Endothelial cell of umbilical vein (primary cell): ENCODE measurements at regions not wholly inside any gene's neighbourhood (a gene's known extent, or its start where the extent isn't known, plus 50 kb on each side); places are given as distances from the start of the nearest gene placed in this dataset.

Experiments
- BruUV-seq: library from RNA; stranded (reverse); fragments of 400-500 nt; replicated peaks from 2 replicates; lab custom pipeline; 2021; lab: Mats Ljungman, UMichigan
- CTCF ChIA-PET: fragments of 300-600, 350-600 bp; sonication (Branson Sonifier 250); formaldehyde crosslinking; loops from one replicate; lab custom pipeline; 2021; ENCODE audit warnings: antibody characterized with exemption, inconsistent platforms; lab: Charles Lee
- POLR2A ChIA-PET: fragments of 300-600, 350-600 bp; sonication (Branson Sonifier 250); formaldehyde crosslinking; loops from one replicate; lab custom pipeline; 2021; ENCODE audit warnings: antibody characterized with exemption, inconsistent platforms; lab: Charles Lee
- DNase-seq: peaks from one replicate; pipeline ENCODE4 v3.0.0-alpha.2; 2011; ENCODE audit warnings: low read depth, low spot score
- FAIRE-seq: peaks from 2 replicates; lab custom pipeline; 2011; peaks lifted over from hg19 to GRCh38; lab: Jason Lieb, UNC
- H2AFZ ChIP-seq: 2 replicates; pipeline ENCODE4 v1.6.0; 2012; ENCODE audit warnings: low read depth, low read length, control low read depth, inconsistent platforms
- H3K27ac ChIP-seq: 2 replicates; pipeline ENCODE4 v1.5.1; 2011; ENCODE audit warnings: low read depth, mild to moderate bottlenecking, control low read depth, low read length, moderate library complexity; ENCODE audit not compliant: insufficient read depth
- H3K27me3 ChIP-seq, 2 experiments: 2 replicates each; pipeline versions ENCODE4 v1.6.0 to v1.6.1; 2011; ENCODE audit warnings: low read length in 2 of 2, mixed read lengths in 1 of 2; ENCODE audit not compliant: control insufficient read depth in 2 of 2, insufficient read depth in 2 of 2
- H3K36me3 ChIP-seq, 2 experiments: 2 replicates in 1 of 2; 3 replicates in 1 of 2; pipeline ENCODE4 v1.5.1; 2011; ENCODE audit warnings: low read length in 2 of 2, mild to moderate bottlenecking in 1 of 2, moderate library complexity in 1 of 2; ENCODE audit not compliant: control insufficient read depth in 2 of 2, insufficient read depth in 2 of 2; ENCODE audit errors: extremely low read depth in 1 of 2
- H3K4me1 ChIP-seq: 3 replicates; pipeline ENCODE4 v1.5.1; 2011; ENCODE audit warnings: mild to moderate bottlenecking, low read length; ENCODE audit not compliant: control insufficient read depth, insufficient read depth; ENCODE audit errors: extremely low read depth
- H3K4me2 ChIP-seq: 2 replicates; pipeline ENCODE4 v1.6.1; 2011; ENCODE audit warnings: low read length, control low read depth, mixed read lengths; ENCODE audit not compliant: insufficient read depth
- H3K4me3 ChIP-seq, 3 experiments: fragments of 200-600 bp in 1 of 3; sonication (generic), shearing (Covaris generic) in 1 of 3; replicated peaks in 1 of 3; 2 replicates each; pipeline ENCODE4 v1.5.1; 2011 to 2016; ENCODE audit warnings: control low read depth in 3 of 3, low read length in 3 of 3, mild to moderate bottlenecking in 2 of 3, inconsistent platforms in 1 of 3, low read depth in 1 of 3, moderate library complexity in 1 of 3; ENCODE audit not compliant: insufficient read depth in 1 of 3
- H3K79me2 ChIP-seq: 2 replicates; pipeline ENCODE4 v1.6.0; 2012; ENCODE audit warnings: low read length, inconsistent platforms; ENCODE audit not compliant: control insufficient read depth, insufficient read depth
- H3K9ac ChIP-seq: replicated peaks from 2 replicates; pipeline ENCODE3; 2011; ENCODE audit warnings: low read length, control low read depth; ENCODE audit not compliant: insufficient read depth; ENCODE audit errors: extremely low read depth
- H3K9me1 ChIP-seq: replicated peaks from 3 replicates; pipeline ENCODE4 v1.6.0; 2011; ENCODE audit warnings: mild to moderate bottlenecking, low read length; ENCODE audit not compliant: control insufficient read depth, insufficient read depth; ENCODE audit errors: extremely low read depth
- H3K9me3 ChIP-seq: replicated peaks from 2 replicates; pipeline ENCODE4 v1.5.1; 2012; ENCODE audit warnings: low read length, inconsistent platforms; ENCODE audit not compliant: control insufficient read depth, insufficient read depth
- H4K20me1 ChIP-seq: replicated peaks from 2 replicates; pipeline ENCODE3; 2011; ENCODE audit warnings: mild to moderate bottlenecking, low read length; ENCODE audit not compliant: control insufficient read depth, insufficient read depth; ENCODE audit errors: extremely low read depth
- CTCF ChIP-seq, 2 donors: IDR thresholded peaks; 1 replicate in 1 of 2; 2 replicates in 1 of 2; pipeline ENCODE4 v1.5.1; 2011; ENCODE audit warnings: low read length in 2 of 2, mild to moderate bottlenecking in 2 of 2, moderate library complexity in 2 of 2, control low read depth in 1 of 2, inconsistent platforms in 1 of 2, low read depth in 1 of 2; ENCODE audit not compliant: insufficient read depth in 1 of 2; ENCODE audit errors: extremely low read depth in 1 of 2
- EZH2 ChIP-seq: IDR thresholded peaks from 2 replicates; pipeline ENCODE4 v1.6.1; 2012; ENCODE audit warnings: borderline replicate concordance, low read depth, mild to moderate bottlenecking, moderate library complexity, low read length, inconsistent platforms; ENCODE audit not compliant: severe bottlenecking
- FOS ChIP-seq: IDR thresholded peaks from 2 replicates; pipeline ENCODE4 v1.6.1; 2011; ENCODE audit warnings: mild to moderate bottlenecking, low read length, moderate library complexity, borderline replicate concordance; ENCODE audit not compliant: insufficient read depth
- GATA2 ChIP-seq: IDR thresholded peaks from 2 replicates; pipeline ENCODE4 v1.7.0; 2011; ENCODE audit warnings: low read depth, mild to moderate bottlenecking, moderate library complexity, mixed read lengths, low read length; ENCODE audit not compliant: insufficient read length, insufficient read depth
- JUN ChIP-seq: IDR thresholded peaks from 2 replicates; pipeline ENCODE4 v1.6.1; 2011; ENCODE audit warnings: borderline replicate concordance, low read depth; ENCODE audit not compliant: insufficient read length, insufficient read depth
- MAX ChIP-seq: IDR thresholded peaks from 2 replicates; pipeline ENCODE4 v1.6.1; 2011; ENCODE audit not compliant: insufficient read depth, insufficient read length
- MYC ChIP-seq: IDR thresholded peaks from one replicate; pipeline ENCODE4 v1.6.1; 2011; ENCODE audit warnings: mild to moderate bottlenecking, low read depth, low read length
- POLR2A ChIP-seq: IDR thresholded peaks from 2 replicates; pipeline ENCODE4 v1.6.1; 2012; ENCODE audit warnings: low read depth, mild to moderate bottlenecking, control low read depth, low read length
- POLR2AphosphoS5 ChIP-seq: IDR thresholded peaks from 2 replicates; pipeline ENCODE4 v1.6.1; 2012; ENCODE audit warnings: low read depth, mild to moderate bottlenecking, control low read depth, low read length, moderate library complexity; ENCODE audit not compliant: insufficient read depth
- dilution Hi-C: fragments of 300-500 bp; cut with MboI; formaldehyde crosslinking; loops from one replicate; pipeline ENCODE4 v1.15.0; 2019; ENCODE audit warnings: low sequenced_read_pairs; ENCODE audit not compliant: extremely low pct_ligation_motif_present
- intact Hi-C: fragments of 100-400 bp; cut with micrococcal nuclease; formaldehyde crosslinking; loops from one replicate; pipeline ENCODE4 v1.10.0; 2022

GRCh38 chr4:186451982-186452381, 103.4 kb downstream of the MTNR1A start:
- H3K9me1 ChIP-seq: no peaks in the 10 kb centered on the region
- H2AFZ ChIP-seq: no peak overlapping the region
- no TSS peak for BruUV-seq
- no peak overlapping the region for H3K4me3 ChIP-seq
- dilution Hi-C loops: no loop called here
- CTCF ChIA-PET: no interaction called here
- H4K20me1 ChIP-seq: no peaks in the 10 kb centered on the region
- no peaks in the 10 kb centered on the region for H3K27me3 ChIP-seq
- POLR2A ChIA-PET: no interaction called here
- no peak overlapping the region for H3K27ac ChIP-seq
- no peaks in the 10 kb centered on the region for H3K4me1 ChIP-seq
- H3K9ac ChIP-seq: no peak overlapping the region
- no peaks in the 10 kb centered on the region for H3K79me2 ChIP-seq
- no peaks in the 10 kb centered on the region for H3K36me3 ChIP-seq
- no peak for TF ChIP-seq MAX
- no peak for TF ChIP-seq FOS
- no peak for TF ChIP-seq GATA2
- TF ChIP-seq CTCF (IDR thresholded peaks at IDR 0.05; ENCODE audit: extremely low read depth in 1 of 2, insufficient read depth in 1 of 2, low read depth in 1 of 2, low read length in 2 of 2): no peak
- TF ChIP-seq JUN: no peak
- TF ChIP-seq MYC: no peak
- TF ChIP-seq POLR2A: no peak
- TF ChIP-seq EZH2: no peak
- no peak for TF ChIP-seq POLR2AphosphoS5
- intact Hi-C loops: no loop called here
- FAIRE-seq (no peak), DNase-seq (no peak)
- no peaks in the 10 kb centered on the region for H3K9me3 ChIP-seq
- no peak overlapping the region for H3K4me2 ChIP-seq
